ENCODE measurements at regions not wholly inside any gene's neighbourhood (a gene's known extent, or its start where the extent isn't known, plus 50 kb on each side); places are given as distances from the start of the nearest gene placed in this dataset.

DNA sequence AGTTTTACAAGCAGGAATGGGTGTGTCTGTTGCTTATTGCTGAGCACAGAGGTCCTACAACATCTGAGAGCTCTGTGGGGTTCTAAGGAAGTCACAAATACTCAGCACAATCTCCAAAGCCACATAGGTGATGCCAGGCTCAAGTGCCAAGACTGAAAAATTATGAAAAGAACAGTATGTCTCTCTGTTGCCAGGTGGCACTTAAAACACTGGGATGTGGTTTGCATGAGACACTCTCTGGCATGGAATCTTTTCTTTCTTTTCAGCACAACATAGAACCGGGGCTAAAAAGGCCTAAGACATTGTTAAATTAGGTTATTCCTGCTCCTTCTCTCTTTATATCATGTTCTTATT is 127.3 kb upstream of the PRICKLE2 start:
- H3K9me3 ChIP-seq (ENCODE audit: control insufficient read depth in 2 of 3, insufficient read depth in 1 of 3, low read length in 3 of 3): no peaks in the 10 kb centered on the region
- peak overlapping the region; percentile 16 for H3K27ac ChIP-seq (ENCODE audit: low read depth in 2 of 2, low read length in 2 of 2)
- FAIRE-seq: no peak
- no peak overlapping the region for H3K9ac ChIP-seq (ENCODE audit: low read length in 3 of 3)
- no peak for DNase-seq
- no peak overlapping the region for H3K4me3 ChIP-seq (ENCODE audit: low read length in 3 of 3)
- intact Hi-C loops (cut with DNase I): no loop called here
- no peaks in the 10 kb centered on the region for H3K27me3 ChIP-seq (ENCODE audit: control insufficient read depth, insufficient read depth, low read length)
- TF ChIP-seq, protein P1, sequence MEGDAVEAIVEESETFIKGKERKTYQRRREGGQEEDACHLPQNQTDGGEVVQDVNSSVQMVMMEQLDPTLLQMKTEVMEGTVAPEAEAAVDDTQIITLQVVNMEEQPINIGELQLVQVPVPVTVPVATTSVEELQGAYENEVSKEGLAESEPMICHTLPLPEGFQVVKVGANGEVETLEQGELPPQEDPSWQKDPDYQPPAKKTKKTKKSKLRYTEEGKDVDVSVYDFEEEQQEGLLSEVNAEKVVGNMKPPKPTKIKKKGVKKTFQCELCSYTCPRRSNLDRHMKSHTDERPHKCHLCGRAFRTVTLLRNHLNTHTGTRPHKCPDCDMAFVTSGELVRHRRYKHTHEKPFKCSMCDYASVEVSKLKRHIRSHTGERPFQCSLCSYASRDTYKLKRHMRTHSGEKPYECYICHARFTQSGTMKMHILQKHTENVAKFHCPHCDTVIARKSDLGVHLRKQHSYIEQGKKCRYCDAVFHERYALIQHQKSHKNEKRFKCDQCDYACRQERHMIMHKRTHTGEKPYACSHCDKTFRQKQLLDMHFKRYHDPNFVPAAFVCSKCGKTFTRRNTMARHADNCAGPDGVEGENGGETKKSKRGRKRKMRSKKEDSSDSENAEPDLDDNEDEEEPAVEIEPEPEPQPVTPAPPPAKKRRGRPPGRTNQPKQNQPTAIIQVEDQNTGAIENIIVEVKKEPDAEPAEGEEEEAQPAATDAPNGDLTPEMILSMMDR (IDR thresholded peaks at IDR 0.05; ENCODE audit: borderline replicate concordance, extremely low read depth, insufficient read depth): no peak
- peaks cover 7 to 21% (median 18%) of the 10 kb centered on the region in 3 donors for H3K4me1 ChIP-seq (ENCODE audit: control insufficient read depth in 2 of 3, insufficient read depth in 2 of 3, low read depth in 1 of 3, low read length in 3 of 3)
- no peaks in the 10 kb centered on the region for H3K36me3 ChIP-seq (ENCODE audit: control insufficient read depth in 2 of 3, insufficient read depth in 3 of 3, low read length in 3 of 3)

DNA sequence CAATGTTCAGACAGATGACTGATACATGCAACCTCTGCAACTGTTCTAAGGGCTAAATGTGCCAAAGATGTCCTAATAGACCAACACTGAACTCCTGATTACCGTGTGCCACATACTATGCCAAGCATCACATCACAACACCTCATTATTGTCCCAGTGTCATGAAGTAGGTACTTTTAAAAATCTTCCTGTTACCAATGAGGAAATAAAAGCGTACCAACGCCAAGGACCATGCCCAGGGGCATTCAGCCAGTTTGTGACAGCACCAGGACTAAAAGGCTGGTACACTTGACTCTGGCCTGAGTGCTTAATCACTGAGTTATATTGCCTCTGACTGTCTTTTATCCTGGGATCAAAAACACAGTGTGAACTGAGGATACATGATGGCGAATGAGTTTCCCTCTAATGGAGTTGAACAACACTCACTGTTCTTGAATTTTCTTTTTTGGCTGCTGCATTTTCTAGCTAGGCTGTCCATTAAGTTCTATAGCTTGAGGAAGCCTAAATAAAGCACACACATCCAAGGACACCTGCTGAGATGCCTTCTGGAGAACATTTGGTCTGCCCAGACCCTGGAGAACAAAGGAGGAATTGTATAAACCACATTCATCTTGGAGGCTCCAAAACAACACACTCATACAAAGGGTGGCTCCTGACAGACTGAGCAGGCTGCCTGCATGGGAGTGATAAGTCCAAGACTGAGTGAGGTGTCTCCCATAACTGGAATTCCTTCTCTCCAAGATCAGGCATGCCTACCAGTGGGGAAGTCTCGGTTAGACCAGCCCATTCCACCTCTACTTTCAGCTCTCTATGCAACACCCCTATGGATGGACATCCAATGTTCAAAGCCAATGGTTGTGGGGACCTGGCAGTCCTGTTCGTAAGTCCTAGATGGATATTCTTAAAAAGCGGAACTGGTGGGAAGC is 126.7 kb upstream of the PRICKLE2 start:
- no peaks in the 10 kb centered on the region for H3K27me3 ChIP-seq (ENCODE audit: control insufficient read depth, insufficient read depth, low read length)
- no peak overlapping the region for H3K4me3 ChIP-seq (ENCODE audit: low read length in 3 of 3)
- no peak for DNase-seq
- no peak overlapping the region for H3K9ac ChIP-seq (ENCODE audit: low read length in 3 of 3)
- H3K27ac ChIP-seq (ENCODE audit: low read depth in 2 of 2, low read length in 2 of 2): peak overlapping the region; percentile 16
- no peaks in the 10 kb centered on the region for H3K9me3 ChIP-seq (ENCODE audit: control insufficient read depth in 2 of 3, insufficient read depth in 1 of 3, low read length in 3 of 3)
- H3K4me1 ChIP-seq (ENCODE audit: control insufficient read depth in 2 of 3, insufficient read depth in 2 of 3, low read depth in 1 of 3, low read length in 3 of 3): peaks cover 7 to 21% (median 18%) of the 10 kb centered on the region in 3 donors
- no peaks in the 10 kb centered on the region for H3K36me3 ChIP-seq (ENCODE audit: control insufficient read depth in 2 of 3, insufficient read depth in 3 of 3, low read length in 3 of 3)
- no peak for FAIRE-seq
- intact Hi-C loops (cut with DNase I): no loop called here
- TF ChIP-seq, protein P1 (IDR thresholded peaks at IDR 0.05; ENCODE audit: borderline replicate concordance, extremely low read depth, insufficient read depth): no peak

DNA sequence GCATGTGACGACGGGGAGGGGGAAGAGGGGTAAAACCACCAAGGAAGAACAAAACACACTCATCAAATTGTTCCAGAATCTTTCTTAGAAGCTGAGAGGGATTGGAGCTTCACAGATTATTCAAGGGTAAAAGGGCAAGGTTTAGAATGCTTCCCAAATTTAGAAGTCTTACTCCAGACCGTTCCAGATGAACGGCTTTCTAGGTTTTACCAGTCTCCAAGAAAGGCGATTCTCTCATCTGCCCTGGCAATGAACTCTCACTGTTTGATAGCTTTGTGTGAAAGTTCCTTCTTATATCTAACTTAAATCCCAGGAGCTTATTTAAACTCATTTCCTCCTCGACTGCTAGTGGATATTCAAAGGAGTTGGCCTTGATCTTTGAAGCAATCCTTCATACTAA is 124.3 kb upstream of the PRICKLE2 start:
- peak overlapping the region in 1 of 2 donors; percentile 25 for H3K27ac ChIP-seq (ENCODE audit: low read depth in 2 of 2, low read length in 2 of 2)
- TF ChIP-seq, protein P1 (IDR thresholded peaks at IDR 0.05; ENCODE audit: borderline replicate concordance, extremely low read depth, insufficient read depth): no peak
- intact Hi-C loops (cut with DNase I): no loop called here
- no peaks in the 10 kb centered on the region for H3K27me3 ChIP-seq (ENCODE audit: control insufficient read depth, insufficient read depth, low read length)
- H3K9me3 ChIP-seq (ENCODE audit: control insufficient read depth in 2 of 3, insufficient read depth in 1 of 3, low read length in 3 of 3): no peaks in the 10 kb centered on the region
- no peak for FAIRE-seq
- H3K36me3 ChIP-seq (ENCODE audit: control insufficient read depth in 2 of 3, insufficient read depth in 3 of 3, low read length in 3 of 3): no peaks in the 10 kb centered on the region
- H3K4me3 ChIP-seq (ENCODE audit: low read length in 3 of 3): no peak overlapping the region
- peaks cover 10 to 36% (median 22%) of the 10 kb centered on the region in 3 donors for H3K4me1 ChIP-seq (ENCODE audit: control insufficient read depth in 2 of 3, insufficient read depth in 2 of 3, low read depth in 1 of 3, low read length in 3 of 3)
- no peak overlapping the region for H3K9ac ChIP-seq (ENCODE audit: low read length in 3 of 3)
- DNase-seq: peak in 1 of 5 donors; percentile 47

Data from kidney (tissue), 13 donors.